Brain microvascular endothelial cell (primary cell): ENCODE measurements at regions not wholly inside any gene's neighbourhood (a gene's known extent, or its start where the extent isn't known, plus 50 kb on each side); places are given as distances from the start of the nearest gene placed in this dataset.

ENCODE experiments used
- DNase-seq: peaks from one replicate; pipeline ENCODE4 v3.0.0-alpha.2; 2020
- H3K27ac ChIP-seq: fragments of 250-450 bp; sonication (Bioruptor Pico); 2 replicates; pipeline ENCODE4 v1.5.1; 2020; ENCODE audit warnings: mild to moderate bottlenecking, moderate library complexity
- H3K27me3 ChIP-seq: fragments of 250-450 bp; sonication (Bioruptor Pico); replicated peaks from 2 replicates; pipeline ENCODE4 v1.5.1; 2020; ENCODE audit warnings: mild to moderate bottlenecking
- H3K36me3 ChIP-seq: fragments of 250-450 bp; sonication (Bioruptor Pico); replicated peaks from 2 replicates; pipeline ENCODE4 v1.5.1; 2020; ENCODE audit warnings: mild to moderate bottlenecking
- H3K4me3 ChIP-seq: 2 replicates; pipeline ENCODE4 v1.5.1; 2011; ENCODE audit warnings: low read depth, mild to moderate bottlenecking, control low read depth, low read length, moderate library complexity
- CTCF ChIP-seq: IDR thresholded peaks from 2 replicates; pipeline ENCODE4 v1.5.1; 2011; ENCODE audit warnings: low read depth, mild to moderate bottlenecking, moderate library complexity, low read length, control low read depth, inconsistent platforms; ENCODE audit errors: missing control alignments
- in situ Hi-C: cut with HindIII; loops from 2 replicates; pipeline ENCODE4 v1.10.0; 2017; ENCODE audit warnings: low sequenced_read_pairs, low pct_ligation_motif_present

GRCh38 chr10:4196183-4196582 is 411.2 kb upstream of the KLF6 start:
- H3K27ac ChIP-seq = no peak overlapping the region
- no peak overlapping the region for H3K4me3 ChIP-seq
- no peak for DNase-seq
- H3K36me3 ChIP-seq = no peaks in the 10 kb centered on the region
- no peaks in the 10 kb centered on the region for H3K27me3 ChIP-seq
- TF ChIP-seq CTCF = no peak
- in situ Hi-C loops = no loop called here

- peak; percentile 60 for DNase-seq
- TF ChIP-seq CTCF = no peak
- no peak overlapping the region for H3K4me3 ChIP-seq
- no peaks in the 10 kb centered on the region for H3K27me3 ChIP-seq
- H3K27ac ChIP-seq = no peak overlapping the region
- H3K36me3 ChIP-seq = no peaks in the 10 kb centered on the region
- in situ Hi-C loops = no loop called here
Observed at GRCh38 chr10:4195213-4195612, 410.2 kb upstream of the KLF6 start.

- peak; percentile 12 for DNase-seq
- H3K27ac ChIP-seq = no peak overlapping the region
- H3K4me3 ChIP-seq = no peak overlapping the region
- no peaks in the 10 kb centered on the region for H3K27me3 ChIP-seq
- H3K36me3 ChIP-seq = no peaks in the 10 kb centered on the region
- in situ Hi-C loops = no loop called here
- no peak for TF ChIP-seq CTCF
Observed at GRCh38 chr10:4194231-4194630, 409.2 kb upstream of the KLF6 start.

GRCh38 chr10:4191894-4192293 is 406.9 kb upstream of the KLF6 start:
- in situ Hi-C loops = no loop called here
- no peaks in the 10 kb centered on the region for H3K27me3 ChIP-seq
- no peak for DNase-seq
- no peak overlapping the region for H3K27ac ChIP-seq
- no peak for TF ChIP-seq CTCF
- no peaks in the 10 kb centered on the region for H3K36me3 ChIP-seq
- no peak overlapping the region for H3K4me3 ChIP-seq

GRCh38 chr10:4191354-4191753 is 406.3 kb upstream of the KLF6 start:
- no peak for DNase-seq
- TF ChIP-seq CTCF = no peak
- H3K27ac ChIP-seq = no peak overlapping the region
- no peaks in the 10 kb centered on the region for H3K36me3 ChIP-seq
- no peak overlapping the region for H3K4me3 ChIP-seq
- H3K27me3 ChIP-seq = no peaks in the 10 kb centered on the region
- in situ Hi-C loops = no loop called here

GRCh38 chr10:4190876-4191275 is 405.9 kb upstream of the KLF6 start:
- TF ChIP-seq CTCF = no peak
- no peak overlapping the region for H3K27ac ChIP-seq
- in situ Hi-C loops = no loop called here
- no peak overlapping the region for H3K4me3 ChIP-seq
- DNase-seq = no peak
- H3K27me3 ChIP-seq = no peaks in the 10 kb centered on the region
- no peaks in the 10 kb centered on the region for H3K36me3 ChIP-seq
